ENCODE measurements at regions not wholly inside any gene's neighbourhood (a gene's known extent, or its start where the extent isn't known, plus 50 kb on each side); places are given as distances from the start of the nearest gene placed in this dataset.

DNA sequence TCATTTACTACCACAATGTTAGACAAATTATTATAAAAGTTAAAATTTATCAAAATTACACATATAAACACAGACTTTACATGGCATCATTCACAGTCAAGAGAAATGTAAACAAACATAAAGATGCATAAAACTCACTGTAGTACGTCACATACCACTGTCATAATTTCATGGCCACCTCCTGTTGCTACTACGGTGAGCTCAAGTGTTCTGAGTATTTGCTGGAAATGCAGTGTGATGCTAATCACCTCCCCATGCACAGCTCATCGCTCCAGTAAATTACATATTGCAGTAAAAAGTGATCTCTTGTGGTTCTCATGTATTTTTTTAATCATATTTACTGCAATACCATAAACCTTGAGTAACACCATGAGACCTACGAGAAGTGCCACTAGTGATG, 247.7 kb upstream of the SFSWAP start:
- no peaks in the 10 kb centered on the region for H3K79me1 ChIP-seq (ENCODE audit: low read depth in 1 of 2, low read length in 2 of 2)
- no peak overlapping the region for H3K27ac ChIP-seq (ENCODE audit: insufficient read depth, low read length)
- no peak overlapping the region for H4K91ac ChIP-seq (ENCODE audit: insufficient read depth, low read depth, low read length)
- no peak overlapping the region for H2BK120ac ChIP-seq (ENCODE audit: low read depth, low read length)
- no peaks in the 10 kb centered on the region for H3K4me1 ChIP-seq (ENCODE audit: control insufficient read depth, insufficient read depth, low read length)
- no peaks in the 10 kb centered on the region for H4K20me1 ChIP-seq (ENCODE audit: insufficient read depth, low read length)
- no peak overlapping the region for H4K5ac ChIP-seq (ENCODE audit: low read depth, low read length)
- no peak overlapping the region for H3K4ac ChIP-seq (ENCODE audit: low read depth, low read length)
- H3K18ac ChIP-seq (ENCODE audit: low read depth, low read length), result no peak overlapping the region
- no TSS peak for BruUV-seq (replicated peaks)
- H3K14ac ChIP-seq (replicated peaks; ENCODE audit: low read depth, low read length), result no peak overlapping the region
- no peaks in the 10 kb centered on the region for H3K9me1 ChIP-seq (ENCODE audit: insufficient read depth, low read length)
- no peak overlapping the region for H2AFZ ChIP-seq (replicated peaks; ENCODE audit: low read length, poor library complexity)
- peaks cover 22% of the 10 kb centered on the region for H3K9me3 ChIP-seq (ENCODE audit: control insufficient read depth, insufficient read depth, low read length)
- ChIA-PET CTCF (no interaction called here), POLR2A (ENCODE audit: unreplicated experiment) (no interaction called here)
- no peak overlapping the region for H2AK9ac ChIP-seq (replicated peaks; ENCODE audit: low read depth, low read length, poor library complexity)
- DNase-seq, result no peak
- no peak overlapping the region for H4K8ac ChIP-seq (ENCODE audit: low read depth in 2 of 2, low read length in 2 of 2)
- no peaks in the 10 kb centered on the region for H3K27me3 ChIP-seq (ENCODE audit: control insufficient read depth, insufficient read depth, low read length)
- H3K56ac ChIP-seq (ENCODE audit: extremely low read depth, insufficient read depth, low read length), result no peak overlapping the region
- H2BK15ac ChIP-seq (ENCODE audit: low read depth, low read length), result no peak overlapping the region
- dilution Hi-C loops (cut with HindIII; ENCODE audit: low sequenced_read_pairs, unreplicated experiment) (no loop called here), intact Hi-C loops (cut with micrococcal nuclease) (no loop called here), in situ Hi-C loops (cut with MboI; ENCODE audit: low sequenced_read_pairs) (no loop called here)
- no peak for TF ChIP-seq FOS (IDR thresholded peaks at IDR 0.05; ENCODE audit: low read depth, low read length)
- no peak overlapping the region for H3K9ac ChIP-seq (ENCODE audit: low read depth, low read length)
- H3K36me3 ChIP-seq (ENCODE audit: control insufficient read depth, insufficient read depth, low read length), result no peaks in the 10 kb centered on the region
- ATAC-seq (ENCODE audit: low read depth), result no peak
- H2BK20ac ChIP-seq (ENCODE audit: low read depth, low read length), result no peak overlapping the region
- no CpG with 5 or more reads among the region's 4 CpGs for WGBS, 2 experiments (ENCODE audit: extremely low coverage in 2 of 2, insufficient read length in 1 of 2)
- H2AK5ac ChIP-seq (ENCODE audit: low read depth, low read length), result no peak overlapping the region
- H3K4me2 ChIP-seq (ENCODE audit: low read depth, low read length), result no peak overlapping the region
- no peak overlapping the region for H2BK5ac ChIP-seq (ENCODE audit: low read depth, low read length, poor library complexity, severe bottlenecking)
- H3K4me3 ChIP-seq (ENCODE audit: insufficient read depth, low read depth, low read length), result no peak overlapping the region
- no peak overlapping the region for H3K23ac ChIP-seq (ENCODE audit: low read depth, low read length)

Measured in IMR-90 (cell line).